Testis (tissue), 2 donors: ENCODE measurements at regions not wholly inside any gene's neighbourhood (a gene's known extent, or its start where the extent isn't known, plus 50 kb on each side); places are given as distances from the start of the nearest gene placed in this dataset.

Source experiments
- DNase-seq: peaks from one replicate; pipeline ENCODE4 v3.0.0-alpha.2; 2019
- H3K27ac ChIP-seq, 2 donors: fragments of 200-600 bp; sonication (generic); one replicate each; pipeline ENCODE4 v1.5.1; 2019
- H3K27me3 ChIP-seq: fragments of 200-600 bp; sonication (generic); one replicate; pipeline ENCODE4 v1.5.1; 2019
- H3K36me3 ChIP-seq: fragments of 200-600 bp; sonication (generic); one replicate; pipeline ENCODE4 v1.5.1; 2017; ENCODE audit warnings: low read depth; ENCODE audit errors: missing control alignments
- H3K4me1 ChIP-seq: fragments of 200-600 bp; sonication (generic); one replicate; pipeline ENCODE4 v1.5.1; 2019
- H3K4me3 ChIP-seq, 2 donors: fragments of 200-600 bp; sonication (generic); one replicate each; pipeline ENCODE4 v1.5.1; 2017 to 2019
- H3K9me3 ChIP-seq: fragments of 200-600 bp; sonication (generic); one replicate; pipeline ENCODE4 v1.5.1; 2017
- POLR2A ChIP-seq: fragments of 450-650 bp; IDR thresholded peaks from one replicate; pipeline ENCODE4 v1.6.1; 2017; ENCODE audit warnings: antibody characterized with exemption, mild to moderate bottlenecking, moderate library complexity
- WGBS, 2 donors: methylation state at CpG; one replicate each; pipeline ENCODE4 v1.1.5; 2018; 5-methylcytosine and 5-hydroxymethylcytosine counted together
- intact Hi-C: fragments of 100-400 bp; cut with DNase I; formaldehyde crosslinking; loops from one replicate; pipeline ENCODE4 v1.15.1; 2023; ENCODE audit warnings: low total_unique reads
- TF ChIP-seq, protein P1 (sequence below), 3 experiments: fragments of 450-650 bp in 2 of 3; fragments of 200-600 bp in 1 of 3; sonication (generic) in 1 of 3; IDR thresholded peaks; one replicate each; pipeline ENCODE4 v1.5.1; 2016 to 2019; ENCODE audit warnings: antibody characterized with exemption in 3 of 3, mild to moderate bottlenecking in 2 of 3, moderate library complexity in 1 of 3

DNA sequence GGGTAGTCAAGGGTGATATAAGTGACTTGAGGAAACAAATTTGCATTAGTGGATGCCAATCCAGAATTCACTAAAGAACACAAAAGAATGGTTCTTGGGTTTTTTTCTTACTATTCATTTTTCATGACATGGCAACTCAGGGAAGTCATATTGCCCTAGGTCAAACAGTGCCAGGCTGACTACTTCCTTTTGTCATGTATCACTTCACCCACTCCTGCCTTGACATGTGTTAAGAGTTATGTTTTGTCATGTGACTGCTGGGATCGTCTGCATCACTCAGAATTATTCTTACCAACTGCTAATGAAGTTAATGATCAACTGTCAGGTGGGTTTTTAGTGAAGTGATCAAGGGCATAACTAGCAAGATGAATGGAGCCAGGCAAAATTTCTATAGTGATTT lies 74.2 kb downstream of the PRORP start:
- Histone ChIP-seq H3K4me3 (no peak overlapping the region), H3K9me3 (no peaks in the 10 kb centered on the region), H3K27ac (no peak overlapping the region), H3K36me3 (no peaks in the 10 kb centered on the region), H3K27me3 (no peaks in the 10 kb centered on the region), H3K4me1 (no peaks in the 10 kb centered on the region)
- no peak for DNase-seq
- intact Hi-C loops: no loop called here
- TF ChIP-seq, protein P1, sequence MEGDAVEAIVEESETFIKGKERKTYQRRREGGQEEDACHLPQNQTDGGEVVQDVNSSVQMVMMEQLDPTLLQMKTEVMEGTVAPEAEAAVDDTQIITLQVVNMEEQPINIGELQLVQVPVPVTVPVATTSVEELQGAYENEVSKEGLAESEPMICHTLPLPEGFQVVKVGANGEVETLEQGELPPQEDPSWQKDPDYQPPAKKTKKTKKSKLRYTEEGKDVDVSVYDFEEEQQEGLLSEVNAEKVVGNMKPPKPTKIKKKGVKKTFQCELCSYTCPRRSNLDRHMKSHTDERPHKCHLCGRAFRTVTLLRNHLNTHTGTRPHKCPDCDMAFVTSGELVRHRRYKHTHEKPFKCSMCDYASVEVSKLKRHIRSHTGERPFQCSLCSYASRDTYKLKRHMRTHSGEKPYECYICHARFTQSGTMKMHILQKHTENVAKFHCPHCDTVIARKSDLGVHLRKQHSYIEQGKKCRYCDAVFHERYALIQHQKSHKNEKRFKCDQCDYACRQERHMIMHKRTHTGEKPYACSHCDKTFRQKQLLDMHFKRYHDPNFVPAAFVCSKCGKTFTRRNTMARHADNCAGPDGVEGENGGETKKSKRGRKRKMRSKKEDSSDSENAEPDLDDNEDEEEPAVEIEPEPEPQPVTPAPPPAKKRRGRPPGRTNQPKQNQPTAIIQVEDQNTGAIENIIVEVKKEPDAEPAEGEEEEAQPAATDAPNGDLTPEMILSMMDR (IDR thresholded peaks at IDR 0.05): no peak
- TF ChIP-seq POLR2A: no peak
- WGBS, 2 donors: 51 to 69% methylated on average over 1 of the region's 1 CpG

DNA sequence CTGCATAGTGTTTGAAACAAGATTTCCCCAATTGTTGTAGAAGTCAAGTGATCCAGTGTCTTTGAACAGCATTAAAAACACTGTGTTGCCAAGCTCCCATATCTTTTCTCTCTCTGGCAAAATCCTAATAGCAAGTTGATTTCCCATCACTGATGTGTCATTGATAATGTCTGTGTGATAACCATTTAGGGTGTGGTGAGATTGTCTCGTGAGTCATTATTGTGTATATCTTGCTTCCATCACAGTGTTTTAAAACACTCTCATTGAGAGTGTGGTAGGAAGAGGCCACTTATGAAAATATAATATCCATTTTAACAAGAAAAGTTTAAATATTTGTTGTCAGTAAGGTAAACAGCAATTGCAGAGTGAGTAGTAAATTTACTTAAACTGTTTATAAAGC lies 74.7 kb downstream of the PRORP start:
- no peaks in the 10 kb centered on the region for H3K4me1 ChIP-seq
- H3K27ac ChIP-seq: no peak overlapping the region
- intact Hi-C loops: no loop called here
- no peak overlapping the region for H3K4me3 ChIP-seq
- DNase-seq: no peak
- H3K36me3 ChIP-seq: no peaks in the 10 kb centered on the region
- no peak for TF ChIP-seq POLR2A
- TF ChIP-seq, protein P1 (IDR thresholded peaks at IDR 0.05): no peak
- WGBS, 2 donors: 79 to 85% methylated on average over 1 of the region's 1 CpG
- no peaks in the 10 kb centered on the region for H3K27me3 ChIP-seq
- no peaks in the 10 kb centered on the region for H3K9me3 ChIP-seq

DNA sequence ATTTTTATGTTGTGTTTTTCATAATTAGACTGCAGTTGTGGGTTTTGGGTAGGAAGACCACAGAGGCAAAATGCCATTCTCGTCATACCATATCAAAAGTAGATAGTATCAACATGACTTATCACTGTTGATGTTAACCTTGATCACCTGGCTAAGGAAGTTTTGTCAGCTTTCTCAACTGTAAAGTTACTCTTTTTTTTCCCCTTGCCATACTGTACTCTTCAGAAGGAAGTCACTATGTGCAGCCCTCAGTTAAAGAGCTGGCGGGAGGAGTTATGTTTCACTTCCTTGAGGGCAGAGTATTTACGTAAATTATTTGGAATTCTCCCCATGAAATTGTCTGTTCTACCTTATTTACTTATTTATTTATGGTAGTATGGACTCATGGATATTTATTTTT lies 78.7 kb downstream of the PRORP start:
- Histone ChIP-seq H3K4me1 (no peaks in the 10 kb centered on the region), H3K27ac (no peak overlapping the region), H3K4me3 (no peak overlapping the region), H3K27me3 (no peaks in the 10 kb centered on the region), H3K36me3 (no peaks in the 10 kb centered on the region), H3K9me3 (no peaks in the 10 kb centered on the region)
- 84 to 92% methylated on average over 3 of the region's 3 CpGs for WGBS, 2 donors
- DNase-seq: no peak
- TF ChIP-seq, protein P1 (IDR thresholded peaks at IDR 0.05): no peak
- TF ChIP-seq POLR2A: no peak
- intact Hi-C loops: no loop called here

DNA sequence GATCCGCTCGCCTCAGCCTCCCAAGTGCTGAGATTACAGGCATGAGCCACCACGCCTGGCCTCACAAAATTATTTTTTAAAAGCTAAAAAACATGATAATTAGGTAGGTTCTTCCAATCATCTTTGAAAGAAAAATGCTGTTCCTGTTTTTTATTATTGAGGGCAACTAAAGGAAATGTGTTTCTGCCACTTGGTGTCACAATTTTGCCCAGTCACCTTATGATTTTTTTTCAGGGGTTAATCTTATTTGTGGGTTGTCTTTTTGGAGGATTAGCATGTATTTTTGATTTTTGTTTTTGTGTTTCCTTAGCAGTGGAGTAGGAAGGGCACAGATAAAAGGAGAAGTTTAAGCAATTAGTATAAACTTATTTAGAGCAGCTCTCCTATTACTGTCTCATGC lies 79.8 kb downstream of the PRORP start:
- DNase-seq: no peak
- TF ChIP-seq, protein P1 (IDR thresholded peaks at IDR 0.05): no peak
- TF ChIP-seq POLR2A: no peak
- intact Hi-C loops: no loop called here
- Histone ChIP-seq H3K9me3 (no peaks in the 10 kb centered on the region), H3K36me3 (no peaks in the 10 kb centered on the region), H3K27ac (no peak overlapping the region), H3K4me1 (no peaks in the 10 kb centered on the region), H3K27me3 (no peaks in the 10 kb centered on the region), H3K4me3 (no peak overlapping the region)
- WGBS, 2 donors: 93% methylated on average over 3 of the region's 3 CpGs

DNA sequence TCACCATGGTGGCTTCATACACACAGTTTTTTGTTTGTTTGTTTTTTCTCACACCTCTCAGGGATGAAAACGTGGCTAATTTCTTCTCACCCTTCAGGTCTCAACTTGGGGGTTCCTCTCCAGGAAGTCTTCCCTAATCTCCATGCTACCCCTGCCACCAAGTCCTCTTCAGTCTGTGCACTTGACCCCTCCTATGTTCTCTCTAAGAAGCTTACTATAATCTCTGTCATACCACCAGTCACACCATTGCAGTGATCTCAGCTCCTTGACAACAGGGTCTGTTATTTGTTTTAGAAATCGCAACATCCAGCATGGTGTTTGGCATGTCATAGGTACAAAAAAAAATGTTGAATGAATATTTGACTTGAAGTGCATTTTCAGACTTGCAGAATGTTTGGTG lies 83.4 kb downstream of the PRORP start:
- no peaks in the 10 kb centered on the region for H3K4me1 ChIP-seq
- H3K4me3 ChIP-seq: no peak overlapping the region
- no peak overlapping the region for H3K27ac ChIP-seq
- intact Hi-C loops: no loop called here
- 87 to 93% methylated on average over 2 of the region's 2 CpGs for WGBS, 2 donors
- H3K9me3 ChIP-seq: no peaks in the 10 kb centered on the region
- TF ChIP-seq POLR2A: no peak
- TF ChIP-seq, protein P1 (IDR thresholded peaks at IDR 0.05): no peak
- DNase-seq: no peak
- no peaks in the 10 kb centered on the region for H3K36me3 ChIP-seq
- no peaks in the 10 kb centered on the region for H3K27me3 ChIP-seq
